HG02870 (cell line): ENCODE measurements at regions not wholly inside any gene's neighbourhood (a gene's known extent, or its start where the extent isn't known, plus 50 kb on each side); places are given as distances from the start of the nearest gene placed in this dataset.

ENCODE experiments used
- ATAC-seq: cut with Tn5 transposase; IDR thresholded peaks from one replicate; pipeline ENCODE4 v1.9.1; 2021; ENCODE audit warnings: mild to moderate bottlenecking, moderate library complexity; ENCODE audit not compliant: unreplicated experiment

- ATAC-seq, result no peak
These were observed 50.7 kb upstream of the PDE4B start for GRCh38 chr1:65741993-65742392.
